SK-N-SH (cell line): ENCODE measurements at regions not wholly inside any gene's neighbourhood (a gene's known extent, or its start where the extent isn't known, plus 50 kb on each side); places are given as distances from the start of the nearest gene placed in this dataset.

Source experiments
- CTCF ChIA-PET: fragments of 300-600, 350-600 bp; formaldehyde crosslinking; extraction: SDS; loops from one replicate; lab custom pipeline; 2021; lab: Yijun Ruan, JAX
- POLR2A ChIA-PET: fragments of 350-600 bp; sonication (Branson Sonifier 250); formaldehyde crosslinking; extraction: SDS; loops from one replicate; lab custom pipeline; 2020; ENCODE audit warnings: antibody characterized with exemption, inconsistent platforms; lab: Yijun Ruan, JAX
- DNase-seq: peaks from one replicate; pipeline ENCODE4 v3.0.0; 2012
- H2AFZ ChIP-seq: fragments of 200-600 bp; sonication (generic); 2 replicates; pipeline ENCODE4 v1.8.1; 2016; ENCODE audit warnings: antibody characterized with exemption, mild to moderate bottlenecking, low read depth
- H3F3A ChIP-seq: fragments of 200-600 bp; sonication (generic); replicated peaks from 2 replicates; pipeline ENCODE3; 2016; ENCODE audit warnings: antibody characterized with exemption, mild to moderate bottlenecking; ENCODE audit not compliant: insufficient read depth
- H3K27ac ChIP-seq, 2 experiments: fragments of 200-500 bp in 1 of 2; fragments of 200-600 bp in 1 of 2; sonication (Bioruptor generic) in 1 of 2; sonication (generic), shearing (Covaris generic) in 1 of 2; 2 replicates each; pipeline versions ENCODE4 v1.5.1 to v1.6.1; 2014 to 2016; ENCODE audit warnings: low read depth in 2 of 2, inconsistent platforms in 1 of 2, low read length in 1 of 2, mild to moderate bottlenecking in 1 of 2, mixed read lengths in 1 of 2
- H3K27me3 ChIP-seq: fragments of 200-600 bp; sonication (generic), shearing (Covaris generic); 2 replicates; pipeline ENCODE4 v1.6.1; 2016; ENCODE audit warnings: mixed run types; ENCODE audit not compliant: insufficient read depth
- H3K36me3 ChIP-seq, 2 experiments: fragments of 200-500 bp in 1 of 2; fragments of 200-600 bp in 1 of 2; sonication (Bioruptor generic) in 1 of 2; sonication (generic) in 1 of 2; replicated peaks in 1 of 2; 2 replicates each; pipeline versions ENCODE3 to v1.5.1; 2014 to 2016; ENCODE audit warnings: low read length in 1 of 2, mild to moderate bottlenecking in 1 of 2; ENCODE audit not compliant: insufficient read depth in 2 of 2, control insufficient read depth in 1 of 2
- H3K4me1 ChIP-seq, 2 experiments: fragments of 200-500 bp in 1 of 2; fragments of 200-600 bp in 1 of 2; sonication (Bioruptor generic) in 1 of 2; sonication (generic), shearing (Covaris generic) in 1 of 2; 2 replicates each; pipeline versions ENCODE4 v1.5.1 to v1.6.1; 2014 to 2016; ENCODE audit warnings: low read depth in 1 of 2, low read length in 1 of 2, mixed run types in 1 of 2; ENCODE audit not compliant: insufficient read depth in 2 of 2, control insufficient read depth in 1 of 2
- H3K4me2 ChIP-seq: fragments of 200-600 bp; sonication (generic), shearing (Covaris generic); 2 replicates; pipeline ENCODE4 v1.6.1; 2017; ENCODE audit warnings: mixed run types
- H3K4me3 ChIP-seq, 2 experiments: fragments of 200-500 bp in 1 of 2; fragments of 200-600 bp in 1 of 2; sonication (Bioruptor generic) in 1 of 2; sonication (generic), shearing (Covaris generic) in 1 of 2; 2 replicates each; pipeline versions ENCODE4 v1.5.1 to v1.8.1; 2014 to 2016; ENCODE audit warnings: low read depth in 2 of 2, inconsistent platforms in 1 of 2, low read length in 1 of 2, mild to moderate bottlenecking in 1 of 2, mixed read lengths in 1 of 2, moderate library complexity in 1 of 2
- H3K79me2 ChIP-seq: fragments of 200-600 bp; sonication (generic); 2 replicates; pipeline ENCODE4 v1.8.1; 2017; ENCODE audit warnings: mild to moderate bottlenecking; ENCODE audit not compliant: insufficient read depth
- H3K9ac ChIP-seq: fragments of 200-600 bp; sonication (generic); 2 replicates; pipeline ENCODE4 v1.6.1; 2017; ENCODE audit warnings: mixed run types
- H3K9me2 ChIP-seq: fragments of 200-600 bp; sonication (generic); 2 replicates; pipeline ENCODE4 v1.6.1; 2017; ENCODE audit warnings: mixed run types
- H3K9me3 ChIP-seq: fragments of 200-600 bp; sonication (generic); 2 replicates; pipeline ENCODE4 v1.6.1; 2017; ENCODE audit warnings: mixed run types, mild to moderate bottlenecking, moderate library complexity
- H4K20me1 ChIP-seq: fragments of 200-600 bp; sonication (generic); 2 replicates; pipeline ENCODE4 v1.6.1; 2017; ENCODE audit warnings: mild to moderate bottlenecking, mixed run types; ENCODE audit not compliant: insufficient read depth
- NFIC ChIP-seq: IDR thresholded peaks from 2 replicates; pipeline ENCODE4 v1.4.0; 2012; ENCODE audit warnings: borderline replicate concordance
- NRF1 ChIP-seq: IDR thresholded peaks from 2 replicates; pipeline ENCODE4 v1.6.1; 2012; ENCODE audit warnings: low read depth, mild to moderate bottlenecking, low read length
- RCOR1 ChIP-seq: fragments of 150-350 bp; IDR thresholded peaks from 2 replicates; pipeline ENCODE4 v1.6.1; 2017; ENCODE audit warnings: antibody characterized with exemption, low read length
- USF1 ChIP-seq: IDR thresholded peaks from 2 replicates; pipeline ENCODE4 v1.4.0; 2012; ENCODE audit warnings: low read depth, borderline replicate concordance
- WGBS: methylation state at CpG from one replicate; pipeline ENCODE4 v1.1.6; 2017; ENCODE audit warnings: low lambda C conversion rate; 5-methylcytosine and 5-hydroxymethylcytosine counted together

- POLR2A ChIA-PET, result no interaction called here
Measured at GRCh38 chr15:35136321-35137189, 51.5 kb upstream of the NANOGP8 start.

More at GRCh38 chr15:35136321-35137189, 51.5 kb upstream of the NANOGP8 start:
- Histone ChIP-seq H3K9me2 (no peaks in the 10 kb centered on the region), H3K36me3 (peaks cover 0 to 3% of the 10 kb centered on the region in 2 experiments), H2AFZ (no peak overlapping the region), H3K4me3 (no peak overlapping the region), H3F3A (peaks cover 3% of the 10 kb centered on the region), H3K27ac (no peak overlapping the region), H3K27me3 (no peaks in the 10 kb centered on the region), H3K9me3 (no peaks in the 10 kb centered on the region), H3K4me2 (no peak overlapping the region), H3K9ac (no peak overlapping the region), H3K79me2 (no peaks in the 10 kb centered on the region), H3K4me1 (0 out of 4 replicates have a peak, but pooled peaks cover 0 to under 1% of the 10 kb centered on the region in 2 experiments), H4K20me1 (no peaks in the 10 kb centered on the region)
- no peak for TF ChIP-seq NRF1
- no peak for TF ChIP-seq USF1
- TF ChIP-seq NFIC, result no peak
- no peak for TF ChIP-seq RCOR1
- CTCF ChIA-PET, result interaction anchor here (1.8 kb wide), 1 partner anchor 308 kb away, joined by 4 read pairs; no protein-coding TSS in a partner anchor
- no peak for DNase-seq
- WGBS, result 59% methylated on average over 6 of the region's 6 CpGs
